ENCODE measurements at regions not wholly inside any gene's neighbourhood (a gene's known extent, or its start where the extent isn't known, plus 50 kb on each side); places are given as distances from the start of the nearest gene placed in this dataset.

DNA sequence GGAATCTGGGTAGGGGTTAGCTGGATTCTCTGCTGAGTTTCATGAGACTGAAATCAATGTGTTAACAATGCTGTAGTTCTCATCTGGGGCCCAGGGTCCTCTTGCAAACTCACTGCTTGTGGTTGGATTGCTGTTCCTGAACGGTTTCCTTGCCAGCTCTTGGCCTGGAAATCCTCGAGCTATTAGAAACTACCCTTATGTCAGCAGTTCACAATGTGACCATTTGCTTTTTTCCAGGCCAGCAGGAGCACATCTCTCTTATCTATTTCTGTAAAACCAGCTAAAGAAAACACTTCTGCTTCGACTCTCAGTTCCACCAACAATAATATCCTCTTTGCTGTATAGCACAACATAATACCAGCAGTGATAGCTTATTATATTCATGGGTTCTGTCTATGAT, 140.1 kb upstream of the TRAM1L1 start:
- intact Hi-C loops (cut with DNase I), result no loop called here
- no peak for DNase-seq
- TF ChIP-seq, protein P1, sequence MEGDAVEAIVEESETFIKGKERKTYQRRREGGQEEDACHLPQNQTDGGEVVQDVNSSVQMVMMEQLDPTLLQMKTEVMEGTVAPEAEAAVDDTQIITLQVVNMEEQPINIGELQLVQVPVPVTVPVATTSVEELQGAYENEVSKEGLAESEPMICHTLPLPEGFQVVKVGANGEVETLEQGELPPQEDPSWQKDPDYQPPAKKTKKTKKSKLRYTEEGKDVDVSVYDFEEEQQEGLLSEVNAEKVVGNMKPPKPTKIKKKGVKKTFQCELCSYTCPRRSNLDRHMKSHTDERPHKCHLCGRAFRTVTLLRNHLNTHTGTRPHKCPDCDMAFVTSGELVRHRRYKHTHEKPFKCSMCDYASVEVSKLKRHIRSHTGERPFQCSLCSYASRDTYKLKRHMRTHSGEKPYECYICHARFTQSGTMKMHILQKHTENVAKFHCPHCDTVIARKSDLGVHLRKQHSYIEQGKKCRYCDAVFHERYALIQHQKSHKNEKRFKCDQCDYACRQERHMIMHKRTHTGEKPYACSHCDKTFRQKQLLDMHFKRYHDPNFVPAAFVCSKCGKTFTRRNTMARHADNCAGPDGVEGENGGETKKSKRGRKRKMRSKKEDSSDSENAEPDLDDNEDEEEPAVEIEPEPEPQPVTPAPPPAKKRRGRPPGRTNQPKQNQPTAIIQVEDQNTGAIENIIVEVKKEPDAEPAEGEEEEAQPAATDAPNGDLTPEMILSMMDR (IDR thresholded peaks at IDR 0.05), result no peak
- no peaks in the 10 kb centered on the region for H3K36me3 ChIP-seq
- no peaks in the 10 kb centered on the region for H3K4me1 ChIP-seq
- H3K27me3 ChIP-seq, result no peaks in the 10 kb centered on the region
- H3K4me3 ChIP-seq, result no peak overlapping the region
- ATAC-seq, result no peak
- no peak overlapping the region for H3K27ac ChIP-seq
- H3K9me3 ChIP-seq, result no peaks in the 10 kb centered on the region

DNA sequence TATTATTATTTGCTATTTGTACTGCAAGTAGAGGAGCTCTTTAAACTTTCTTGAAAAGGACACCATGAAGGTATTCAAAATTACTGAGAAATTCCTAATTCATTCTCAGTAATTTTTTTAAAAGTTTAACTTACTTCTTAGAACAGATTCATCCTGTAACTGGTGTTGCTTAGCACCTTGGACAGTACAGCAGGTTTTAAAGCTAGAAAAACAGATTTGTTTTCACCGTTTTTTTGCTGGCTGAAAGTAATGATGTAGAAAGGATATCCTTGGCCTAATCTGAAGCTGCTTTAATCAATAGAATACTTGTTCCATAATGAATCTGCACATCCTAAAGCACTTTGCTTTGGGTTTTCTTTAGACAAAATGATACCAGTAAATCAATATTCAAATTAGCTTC, 142.5 kb upstream of the TRAM1L1 start:
- Histone ChIP-seq H3K36me3 (no peaks in the 10 kb centered on the region), H3K27me3 (no peaks in the 10 kb centered on the region), H3K4me1 (no peaks in the 10 kb centered on the region), H3K27ac (no peak overlapping the region), H3K4me3 (no peak overlapping the region), H3K9me3 (no peaks in the 10 kb centered on the region)
- ATAC-seq (no peak), DNase-seq (no peak)
- intact Hi-C loops (cut with DNase I), result no loop called here
- TF ChIP-seq, protein P1 (IDR thresholded peaks at IDR 0.05), result no peak

DNA sequence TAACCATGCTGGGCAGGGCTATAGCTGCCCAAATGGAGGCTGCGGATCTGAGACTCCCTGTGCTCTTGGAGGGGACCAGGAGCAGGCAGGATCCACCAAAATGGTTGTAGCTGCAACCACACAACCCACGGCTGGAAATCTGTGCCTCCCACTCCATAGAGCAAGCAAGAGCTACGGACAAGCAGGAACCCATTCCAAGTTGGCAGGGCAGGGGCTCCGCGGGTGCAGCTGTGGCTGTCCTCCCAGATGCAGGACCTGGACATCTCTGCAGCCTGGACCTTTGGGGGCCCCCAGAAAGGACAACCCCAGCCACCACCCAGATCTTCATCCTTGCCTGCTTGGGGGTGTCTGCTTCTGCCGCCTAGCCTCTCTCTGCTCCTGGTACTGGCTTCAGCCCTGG, 154.1 kb upstream of the TRAM1L1 start:
- no peaks in the 10 kb centered on the region for H3K36me3 ChIP-seq
- no peaks in the 10 kb centered on the region for H3K27me3 ChIP-seq
- ATAC-seq, result no peak
- H3K9me3 ChIP-seq, result no peaks in the 10 kb centered on the region
- H3K4me1 ChIP-seq, result no peaks in the 10 kb centered on the region
- H3K27ac ChIP-seq, result no peak overlapping the region
- intact Hi-C loops (cut with DNase I), result no loop called here
- no peak for DNase-seq
- TF ChIP-seq, protein P1 (IDR thresholded peaks at IDR 0.05), result no peak
- H3K4me3 ChIP-seq, result no peak overlapping the region

DNA sequence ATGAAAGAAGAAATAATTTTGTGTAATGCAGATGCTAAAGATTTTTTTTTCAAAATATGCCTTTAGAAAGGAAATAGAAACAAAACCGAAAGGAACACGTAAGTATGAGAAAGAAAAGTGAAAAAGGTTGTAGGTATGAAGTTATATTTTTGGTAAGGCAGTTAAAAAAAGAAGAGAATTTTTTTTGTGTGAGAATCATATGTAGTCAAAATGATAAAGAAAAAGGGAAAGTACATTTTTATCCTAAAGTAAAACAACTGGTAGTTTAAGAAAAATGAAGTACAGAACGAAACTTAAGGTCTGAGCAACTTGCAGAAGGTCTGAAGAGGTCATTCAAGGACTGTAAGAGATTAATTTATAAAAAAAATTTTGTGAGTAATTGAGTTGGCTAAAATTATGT, 164.0 kb upstream of the TRAM1L1 start:
- TF ChIP-seq, protein P1 (IDR thresholded peaks at IDR 0.05), result no peak
- Histone ChIP-seq H3K4me1 (no peaks in the 10 kb centered on the region), H3K27ac (no peak overlapping the region), H3K27me3 (no peaks in the 10 kb centered on the region), H3K36me3 (no peaks in the 10 kb centered on the region), H3K9me3 (peaks cover 0 to 5% of the 10 kb centered on the region in 2 donors), H3K4me3 (no peak overlapping the region)
- intact Hi-C loops (cut with DNase I), result no loop called here
- ATAC-seq, result no peak
- DNase-seq, result no peak

DNA sequence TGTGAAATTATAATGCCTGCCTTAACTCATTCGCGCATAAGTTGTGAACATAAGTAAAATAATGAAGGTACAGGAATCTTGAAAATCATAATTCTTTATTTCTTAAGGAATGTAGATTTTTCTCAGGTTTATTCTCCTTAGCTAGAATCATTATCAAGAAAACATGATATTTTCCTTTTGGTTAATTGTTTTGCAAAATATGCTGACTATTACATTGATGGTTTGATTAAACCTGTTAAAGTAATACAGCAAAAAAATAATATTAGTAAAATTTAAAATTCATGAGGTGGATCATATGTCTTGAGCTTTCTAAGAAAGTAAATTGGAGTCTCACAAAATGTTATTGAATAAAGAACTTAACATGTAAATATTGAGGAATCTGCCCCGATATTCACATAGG, 178.7 kb upstream of the TRAM1L1 start:
- Histone ChIP-seq H3K36me3 (no peaks in the 10 kb centered on the region), H3K4me3 (no peak overlapping the region), H3K4me1 (no peaks in the 10 kb centered on the region), H3K27ac (no peak overlapping the region), H3K9me3 (no peaks in the 10 kb centered on the region), H3K27me3 (no peaks in the 10 kb centered on the region)
- no peak for DNase-seq
- no peak for ATAC-seq
- TF ChIP-seq, protein P1 (IDR thresholded peaks at IDR 0.05), result no peak
- intact Hi-C loops (cut with DNase I), result no loop called here

Measured in left lung (tissue), 4 donors.